HCT116 (cell line): ENCODE measurements at regions not wholly inside any gene's neighbourhood (a gene's known extent, or its start where the extent isn't known, plus 50 kb on each side); places are given as distances from the start of the nearest gene placed in this dataset.

ENCODE experiments used
- ATAC-seq: fragments of 200-7000 bp; cut with Tn5 transposase; 2 replicates; pipeline ENCODE4 v1.9.1; 2020; ENCODE audit warnings: mild to moderate bottlenecking, moderate library complexity
- BruUV-seq: library from RNA; stranded (reverse); fragments of 400-500 nt; replicated peaks from 2 replicates; lab custom pipeline; 2021; lab: Mats Ljungman, UMichigan
- CTCF ChIA-PET: fragments of 300-600 bp; sonication (Branson Sonifier 250); formaldehyde crosslinking; loops from one replicate; lab custom pipeline; 2021; ENCODE audit warnings: antibody characterized with exemption; lab: Charles Lee
- POLR2A ChIA-PET: fragments of 300-600, 350-600 bp; sonication (Branson Sonifier 250); formaldehyde crosslinking; loops from one replicate; lab custom pipeline; 2021; ENCODE audit warnings: antibody characterized with exemption; lab: Charles Lee
- RAD21 ChIA-PET, 2 experiments: fragments of 300-600 bp; sonication (Branson Sonifier 250); formaldehyde crosslinking; loops; one replicate each; lab custom pipeline; 2023; ENCODE audit warnings: low total read pairs in 2 of 2; ENCODE audit not compliant: uncharacterized antibody in 2 of 2, unreplicated experiment in 2 of 2, low non-redundant PET in 1 of 2; lab: Charles Lee
- DNase-seq: peaks from one replicate; pipeline ENCODE4 v3.0.0-alpha.2; 2010; ENCODE audit warnings: low read depth, low spot score
- H2AFZ ChIP-seq: fragments of 200-600 bp; shearing (Covaris generic), sonication (generic); 2 replicates; pipeline ENCODE4 v1.6.1; 2017; ENCODE audit warnings: low read depth, mixed run types, mixed read lengths, antibody characterized with exemption, low read length; ENCODE audit not compliant: poor library complexity, severe bottlenecking
- H3K27ac ChIP-seq: 2 replicates; pipeline ENCODE4 v1.5.1; 2012; ENCODE audit warnings: low read depth, low read length
- H3K27me3 ChIP-seq: fragments of 200-600 bp; sonication (generic); 2 replicates; pipeline ENCODE4 v1.6.1; 2016; ENCODE audit warnings: mixed run types, low read length, mixed read lengths; ENCODE audit not compliant: insufficient read depth
- H3K36me3 ChIP-seq, 2 experiments: fragments of 200-500 bp in 1 of 2; fragments of 200-600 bp in 1 of 2; sonication (Bioruptor generic) in 1 of 2; sonication (generic) in 1 of 2; 2 replicates each; pipeline versions ENCODE4 v1.5.1 to v1.6.1; 2014 to 2016; ENCODE audit warnings: low read length in 2 of 2, inconsistent platforms in 1 of 2, mixed read lengths in 1 of 2, mixed run types in 1 of 2; ENCODE audit not compliant: insufficient read depth in 2 of 2, control insufficient read depth in 1 of 2
- H3K4me1 ChIP-seq, 2 experiments: fragments of 200-600 bp in 1 of 2; sonication (generic) in 1 of 2; 2 replicates each; pipeline versions ENCODE4 v1.5.1 to v1.6.1; 2012 to 2017; ENCODE audit warnings: low read length in 2 of 2, inconsistent platforms in 1 of 2, mild to moderate bottlenecking in 1 of 2, mixed read lengths in 1 of 2, mixed run types in 1 of 2, moderate library complexity in 1 of 2; ENCODE audit not compliant: insufficient read depth in 2 of 2, control insufficient read depth in 1 of 2
- H3K4me2 ChIP-seq: fragments of 200-600 bp; sonication (generic); 2 replicates; pipeline ENCODE4 v1.6.1; 2017; ENCODE audit warnings: mixed run types, low read length, mixed read lengths
- H3K4me3 ChIP-seq, 2 experiments: fragments of 200-600 bp in 1 of 2; sonication (generic) in 1 of 2; replicated peaks in 1 of 2; 2 replicates each; pipeline ENCODE4 v1.5.1; 2011 to 2016; ENCODE audit warnings: low read length in 2 of 2, control low read depth in 1 of 2, low read depth in 1 of 2, mild to moderate bottlenecking in 1 of 2, mixed read lengths in 1 of 2, mixed run types in 1 of 2
- H3K79me2 ChIP-seq: fragments of 200-600 bp; sonication (generic); 2 replicates; pipeline ENCODE4 v1.6.1; 2017; ENCODE audit warnings: mild to moderate bottlenecking, mixed run types, low read length, moderate library complexity, mixed read lengths; ENCODE audit not compliant: insufficient read depth
- H3K9ac ChIP-seq: fragments of 200-600 bp; sonication (generic); 2 replicates; pipeline ENCODE4 v1.6.1; 2016; ENCODE audit warnings: low read length, mixed read lengths
- H3K9me2 ChIP-seq: fragments of 200-600 bp; sonication (generic), shearing (Covaris generic); 2 replicates; pipeline ENCODE4 v1.6.1; 2017; ENCODE audit warnings: mixed run types, mild to moderate bottlenecking, moderate library complexity; ENCODE audit not compliant: insufficient read depth
- H3K9me3 ChIP-seq, 2 experiments: fragments of 200-500 bp in 1 of 2; fragments of 200-600 bp in 1 of 2; sonication (Bioruptor generic) in 1 of 2; sonication (generic) in 1 of 2; 2 replicates each; pipeline ENCODE4 v1.6.1; 2014 to 2017; ENCODE audit warnings: low read length in 2 of 2, mixed read lengths in 2 of 2, inconsistent platforms in 1 of 2, low read depth in 1 of 2, mild to moderate bottlenecking in 1 of 2, mixed run types in 1 of 2, moderate library complexity in 1 of 2; ENCODE audit not compliant: control insufficient read depth in 1 of 2, insufficient read depth in 1 of 2
- H4K20me1 ChIP-seq: fragments of 200-600 bp; sonication (generic), shearing (Covaris generic); 2 replicates; pipeline ENCODE4 v1.6.1; 2017; ENCODE audit warnings: mixed run types, mild to moderate bottlenecking, moderate library complexity; ENCODE audit not compliant: insufficient read depth
- ATF3 ChIP-seq: IDR thresholded peaks from 2 replicates; pipeline ENCODE4 v1.6.1; 2012
- CBX3 ChIP-seq: IDR thresholded peaks from 2 replicates; pipeline ENCODE4 v1.6.1; 2012; ENCODE audit warnings: low read depth
- CEBPB ChIP-seq: IDR thresholded peaks from 2 replicates; pipeline ENCODE4 v1.6.1; 2012; ENCODE audit warnings: low read depth
- CTCF ChIP-seq, 3 experiments: fragments of 200-600 bp in 1 of 3; sonication (generic) in 1 of 3; IDR thresholded peaks in 2 of 3; conservative IDR thresholded peaks in 1 of 3; 2 replicates each; pipeline ENCODE4 v1.5.1; 2012 to 2017; ENCODE audit warnings: low read depth in 2 of 3, low read length in 2 of 3, antibody characterized with exemption in 1 of 3, borderline replicate concordance in 1 of 3, control low read depth in 1 of 3, mild to moderate bottlenecking in 1 of 3, mixed read lengths in 1 of 3, mixed run types in 1 of 3, moderate library complexity in 1 of 3; ENCODE audit not compliant: insufficient read depth in 1 of 3
- ELF1 ChIP-seq: IDR thresholded peaks from 2 replicates; pipeline ENCODE4 v1.6.1; 2012; ENCODE audit warnings: low read depth, borderline replicate concordance
- EZH2 ChIP-seq: fragments of 200-600 bp; sonication (generic); IDR thresholded peaks from 2 replicates; pipeline ENCODE4 v1.6.1; 2017; ENCODE audit warnings: antibody characterized with exemption, mixed run types
- EZH2phosphoT487 ChIP-seq: fragments of 200-600 bp; IDR thresholded peaks from 2 replicates; pipeline ENCODE4 v1.6.1; 2018; ENCODE audit warnings: antibody characterized with exemption, borderline replicate concordance
- FOSL1 ChIP-seq: IDR thresholded peaks from 2 replicates; pipeline ENCODE4 v1.6.1; 2012; ENCODE audit warnings: low read depth
- JUND ChIP-seq: IDR thresholded peaks from 2 replicates; pipeline ENCODE4 v1.6.1; 2012
- MAX ChIP-seq: IDR thresholded peaks from 2 replicates; pipeline ENCODE4 v1.6.1; 2012
- POLR2A ChIP-seq: IDR thresholded peaks from 2 replicates; pipeline ENCODE4 v1.7.0; 2011; ENCODE audit warnings: borderline replicate concordance; ENCODE audit not compliant: insufficient read depth, insufficient read length; ENCODE audit errors: extremely low read depth
- POLR2AphosphoS5 ChIP-seq: IDR thresholded peaks from 2 replicates; pipeline ENCODE4 v1.6.1; 2011; ENCODE audit warnings: mild to moderate bottlenecking, low read depth, low read length, moderate library complexity
- RAD21 ChIP-seq: IDR thresholded peaks from 2 replicates; pipeline ENCODE4 v1.6.1; 2012; ENCODE audit warnings: low read depth, mild to moderate bottlenecking
- REST ChIP-seq: IDR thresholded peaks from 2 replicates; pipeline ENCODE4 v1.6.1; 2012; ENCODE audit warnings: low read depth
- SIN3A ChIP-seq: IDR thresholded peaks from 2 replicates; pipeline ENCODE4 v1.6.1; 2012; ENCODE audit warnings: low read depth
- SRF ChIP-seq: IDR thresholded peaks from 2 replicates; pipeline ENCODE4 v1.6.1; 2012; ENCODE audit warnings: low read depth
- YY1 ChIP-seq: IDR thresholded peaks from 2 replicates; pipeline ENCODE4 v1.6.1; 2011; ENCODE audit warnings: low read length, low read depth, moderate library complexity, mild to moderate bottlenecking; ENCODE audit not compliant: insufficient replicate concordance; ENCODE audit errors: extremely low read depth
- ZFX ChIP-seq: fragments of 450-650 bp; IDR thresholded peaks from 2 replicates; pipeline ENCODE4 v1.6.1; 2017
- ZNF274 ChIP-seq: fragments of 200-500 bp; sonication (Bioruptor generic); IDR thresholded peaks from 2 replicates; pipeline ENCODE4 v1.6.1; 2014; ENCODE audit warnings: mild to moderate bottlenecking, low read depth, low read length, inconsistent platforms
- intact Hi-C: fragments of 100-400 bp; cut with micrococcal nuclease; formaldehyde crosslinking; loops from 2 replicates; pipeline ENCODE4 v1.10.0; 2022

GRCh38 chr2:41709702-41710599 is 337.9 kb upstream of the PKDCC start:
- intact Hi-C loops: no loop called here
- no peak for ATAC-seq
- POLR2A ChIA-PET: no interaction called here

More at GRCh38 chr2:41709702-41710599, 337.9 kb upstream of the PKDCC start:
- no peaks in the 10 kb centered on the region; the same call in 1 of the 2 replicates for H4K20me1 ChIP-seq
- no peaks in the 10 kb centered on the region for H3K79me2 ChIP-seq
- H3K9me3 ChIP-seq: no peaks in the 10 kb centered on the region
- no peak overlapping the region for H2AFZ ChIP-seq
- no TSS peak for BruUV-seq
- H3K36me3 ChIP-seq: no peaks in the 10 kb centered on the region
- no peak overlapping the region for H3K4me2 ChIP-seq
- no peaks in the 10 kb centered on the region for H3K4me1 ChIP-seq
- ChIA-PET CTCF (no interaction called here), RAD21 (no interaction called here)
- peaks cover 7% of the 10 kb centered on the region; the same call in 1 of the 2 replicates for H3K27me3 ChIP-seq
- H3K4me3 ChIP-seq: no peak overlapping the region
- DNase-seq: no peak
- no peak overlapping the region for H3K27ac ChIP-seq
- no peaks in the 10 kb centered on the region for H3K9me2 ChIP-seq
- TF ChIP-seq POLR2A (no peak), RAD21 (no peak), CTCF (IDR thresholded peaks at IDR 0.05 in 2 of 3, conservative IDR thresholded peaks at IDR 0.05 in 1 of 3; ENCODE audit: borderline replicate concordance in 1 of 3, insufficient read depth in 1 of 3, low read depth in 2 of 3, low read length in 2 of 3) (no peak), ZFX (no peak), POLR2AphosphoS5 (no peak), FOSL1 (no peak), YY1 (no peak), REST (no peak), JUND (no peak), MAX (no peak), SIN3A (no peak), EZH2 (no peak), ZNF274 (no peak), ATF3 (no peak), CBX3 (no peak), SRF (no peak), CEBPB (no peak), EZH2phosphoT487 (no peak), ELF1 (no peak)
- no peak overlapping the region for H3K9ac ChIP-seq
